ENCODE measurements at regions not wholly inside any gene's neighbourhood (a gene's known extent, or its start where the extent isn't known, plus 50 kb on each side); places are given as distances from the start of the nearest gene placed in this dataset.
A peak's percentile ranks its signal among the peaks of the same experiment; 100 is the strongest.
"Not testable (repeated sequence)": the region's sequence is repeated elsewhere in the genome, so short reads cannot be mapped to it uniquely, and the experiment has no call there.

- ChIA-PET POLR2A (no interaction called here), CTCF (no interaction called here)
- Mint-ChIP-seq H3K9me3 (ENCODE audit: low read depth) (peaks cover 2% of the 10 kb centered on the region), H3K36me3 (ENCODE audit: low read depth) (no peaks in the 10 kb centered on the region), H3K4me1 (peaks cover 4% of the 10 kb centered on the region), H3K27ac (no peak overlapping the region), H3K27me3 (no peaks in the 10 kb centered on the region), H3K4me3 (no peak overlapping the region)
- DNase-seq (no peak), ATAC-seq (no peak)
- intact Hi-C loops (cut with DNase I, micrococcal nuclease): no loop called here
Measured at GRCh38 chr13:50291611-50292010, 276.4 kb downstream of the KCNRG start.

- Mint-ChIP-seq H3K4me1 (peaks cover 4% of the 10 kb centered on the region), H3K4me3 (no peak overlapping the region), H3K27me3 (no peaks in the 10 kb centered on the region), H3K27ac (no peak overlapping the region), H3K36me3 (ENCODE audit: low read depth) (no peaks in the 10 kb centered on the region), H3K9me3 (ENCODE audit: low read depth) (peaks cover 2% of the 10 kb centered on the region)
- POLR2A ChIA-PET: no interaction called here
- no peak for DNase-seq
- intact Hi-C loops (cut with DNase I, micrococcal nuclease): no loop called here
- no peak for ATAC-seq
- CTCF ChIA-PET: no interaction called here
Measured at GRCh38 chr13:50292081-50292480, 276.8 kb downstream of the KCNRG start.

- H3K27me3 Mint-ChIP-seq; DNase-seq; CTCF ChIA-PET; H3K27ac Mint-ChIP-seq; H3K9me3 Mint-ChIP-seq (ENCODE audit: low read depth); H3K4me3 Mint-ChIP-seq; intact Hi-C loops (cut with DNase I, micrococcal nuclease); H3K36me3 Mint-ChIP-seq (ENCODE audit: low read depth); H3K4me1 Mint-ChIP-seq; ATAC-seq; POLR2A ChIA-PET: not testable (repeated sequence)
Measured at GRCh38 chr13:50294425-50294824, 279.2 kb downstream of the KCNRG start.

GRCh38 chr13:50299546-50300249 is 284.5 kb downstream of the KCNRG start:
- POLR2A ChIA-PET: no interaction called here
- intact Hi-C loops (cut with DNase I, micrococcal nuclease): no loop called here

DNA sequence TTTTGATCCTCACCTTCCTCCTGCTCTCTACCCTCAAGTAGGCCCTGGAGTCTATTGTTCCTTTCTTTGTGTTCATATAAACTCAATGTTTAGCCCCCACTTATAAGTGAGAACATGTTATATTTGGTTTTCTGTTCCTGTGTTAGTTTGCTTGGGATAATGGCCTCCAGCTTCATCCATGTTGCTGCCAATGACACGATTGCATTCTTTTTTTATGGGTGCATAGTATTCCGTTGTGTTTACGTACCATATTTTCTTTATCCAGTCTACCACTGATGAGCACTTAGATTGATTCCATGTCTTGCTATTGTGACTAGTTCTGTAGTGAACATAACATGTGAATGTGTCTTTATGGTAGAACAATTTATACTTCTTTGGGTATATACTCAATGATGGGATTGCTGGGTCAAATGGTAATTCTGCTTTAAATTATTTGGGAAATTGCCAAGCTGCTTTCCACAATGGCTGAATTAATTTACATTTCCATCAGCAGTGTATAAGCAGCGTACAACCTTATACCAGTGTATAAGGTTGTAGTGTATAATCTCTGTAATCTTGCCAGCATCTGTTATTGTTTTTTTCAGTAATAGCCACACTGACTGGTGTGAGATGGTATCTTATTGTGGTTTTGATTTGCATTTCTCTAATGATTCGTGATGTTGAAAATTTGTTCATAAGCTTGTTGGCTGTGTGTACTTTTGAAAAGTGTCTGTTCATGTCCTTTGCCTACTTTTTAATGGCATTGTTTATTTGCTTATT is 288.9 kb downstream of the KCNRG start:
- Mint-ChIP-seq H3K4me1 (peaks cover 5% of the 10 kb centered on the region), H3K36me3 (ENCODE audit: low read depth) (no peaks in the 10 kb centered on the region), H3K4me3 (no peak overlapping the region), H3K27me3 (no peaks in the 10 kb centered on the region), H3K9me3 (ENCODE audit: low read depth) (no peaks in the 10 kb centered on the region), H3K27ac (no peak overlapping the region)
- intact Hi-C loops (cut with DNase I, micrococcal nuclease): no loop called here
- POLR2A ChIA-PET: no interaction called here
- ATAC-seq (no peak), DNase-seq (no peak)
- CTCF ChIA-PET: no interaction called here

More at GRCh38 chr13:50299546-50300249, 284.5 kb downstream of the KCNRG start:
- Mint-ChIP-seq H3K4me3 (no peak overlapping the region), H3K9me3 (ENCODE audit: low read depth) (no peaks in the 10 kb centered on the region), H3K27me3 (peaks cover 6% of the 10 kb centered on the region), H3K36me3 (ENCODE audit: low read depth) (no peaks in the 10 kb centered on the region), H3K27ac (no peak overlapping the region), H3K4me1 (no peaks in the 10 kb centered on the region)
- ATAC-seq: no peak
- CTCF ChIA-PET: interaction anchor here (0.7 kb wide), 1 partner anchor 770 kb away, joined by 3 read pairs; no protein-coding TSS in a partner anchor
- no peak for DNase-seq

GRCh38 chr13:50306156-50306555 is 290.9 kb downstream of the KCNRG start:
- no peaks in the 10 kb centered on the region for H3K9me3 Mint-ChIP-seq (ENCODE audit: low read depth)
- H3K27me3 Mint-ChIP-seq: no peaks in the 10 kb centered on the region
- CTCF ChIA-PET: no interaction called here

DNA sequence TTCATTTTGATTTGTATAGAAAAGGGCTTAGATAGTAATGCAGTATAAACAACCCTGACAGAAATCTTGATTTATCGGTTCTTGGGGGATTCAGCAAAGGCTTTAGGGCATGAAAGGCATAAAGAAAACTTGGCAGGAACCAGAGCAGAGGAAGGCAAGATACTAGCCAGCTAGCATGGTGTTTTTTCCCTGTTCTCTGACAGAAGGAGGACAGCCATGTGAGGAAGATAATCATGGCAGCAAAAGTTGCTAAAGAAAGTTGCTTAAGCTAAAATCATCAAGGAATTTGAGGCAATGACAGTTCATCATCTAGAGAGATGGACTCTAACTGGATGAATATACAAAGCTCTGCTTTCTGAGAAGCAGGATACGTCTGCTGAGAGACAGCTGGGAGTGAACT is 294.1 kb downstream of the KCNRG start:
- ChIA-PET CTCF (interaction anchor here (1.2 kb wide), 1 partner anchor 31 kb away, joined by 4 read pairs; no protein-coding TSS in a partner anchor), POLR2A (no interaction called here)
- Mint-ChIP-seq H3K27ac (no peak overlapping the region), H3K4me1 (peaks cover 19% of the 10 kb centered on the region), H3K4me3 (no peak overlapping the region), H3K27me3 (no peaks in the 10 kb centered on the region), H3K9me3 (ENCODE audit: low read depth) (no peaks in the 10 kb centered on the region), H3K36me3 (ENCODE audit: low read depth) (no peaks in the 10 kb centered on the region)
- ATAC-seq (no peak), DNase-seq (no peak)
- intact Hi-C loops (cut with DNase I, micrococcal nuclease): no loop called here

More at GRCh38 chr13:50306156-50306555, 290.9 kb downstream of the KCNRG start:
- no peak overlapping the region for H3K27ac Mint-ChIP-seq
- DNase-seq: no peak
- POLR2A ChIA-PET: no interaction called here
- H3K4me3 Mint-ChIP-seq: no peak overlapping the region
- peaks cover 19% of the 10 kb centered on the region for H3K4me1 Mint-ChIP-seq
- no peak for ATAC-seq
- intact Hi-C loops (cut with DNase I, micrococcal nuclease): no loop called here
- no peaks in the 10 kb centered on the region for H3K36me3 Mint-ChIP-seq (ENCODE audit: low read depth)

GRCh38 chr13:50309882-50310594 is 294.8 kb downstream of the KCNRG start:
- ChIA-PET CTCF (no interaction called here), POLR2A (no interaction called here)
- H3K4me1 Mint-ChIP-seq: peaks cover 19% of the 10 kb centered on the region
- no peak overlapping the region for H3K4me3 Mint-ChIP-seq
- H3K27me3 Mint-ChIP-seq: no peaks in the 10 kb centered on the region
- ATAC-seq (peak; percentile 53), DNase-seq (no peak)
- no peaks in the 10 kb centered on the region for H3K36me3 Mint-ChIP-seq (ENCODE audit: low read depth)
- no peak overlapping the region for H3K27ac Mint-ChIP-seq
- no peaks in the 10 kb centered on the region for H3K9me3 Mint-ChIP-seq (ENCODE audit: low read depth)
- intact Hi-C loops (cut with DNase I, micrococcal nuclease): no loop called here

GRCh38 chr13:50310734-50311133 is 295.5 kb downstream of the KCNRG start:
- intact Hi-C loops (cut with DNase I, micrococcal nuclease): no loop called here
- Mint-ChIP-seq H3K4me1 (peaks cover 19% of the 10 kb centered on the region), H3K9me3 (ENCODE audit: low read depth) (no peaks in the 10 kb centered on the region), H3K27me3 (no peaks in the 10 kb centered on the region), H3K36me3 (ENCODE audit: low read depth) (no peaks in the 10 kb centered on the region), H3K4me3 (no peak overlapping the region), H3K27ac (no peak overlapping the region)
- POLR2A ChIA-PET: no interaction called here
- DNase-seq: no peak
- ATAC-seq: no peak
- CTCF ChIA-PET: interaction anchor here (1.3 kb wide), 1 partner anchor 11 kb away, joined by 3 read pairs; no protein-coding TSS in a partner anchor

GRCh38 chr13:50318887-50319286 is 303.6 kb downstream of the KCNRG start:
- Mint-ChIP-seq H3K4me3 (no peak overlapping the region), H3K4me1 (peaks cover 20% of the 10 kb centered on the region), H3K27ac (no peak overlapping the region), H3K9me3 (ENCODE audit: low read depth) (peaks cover 3% of the 10 kb centered on the region), H3K27me3 (no peaks in the 10 kb centered on the region), H3K36me3 (ENCODE audit: low read depth) (no peaks in the 10 kb centered on the region)
- POLR2A ChIA-PET: interaction anchor here (0.6 kb wide), 1 partner anchor 231 kb away, joined by 3 read pairs; no protein-coding TSS in a partner anchor
- CTCF ChIA-PET: no interaction called here
- no peak for DNase-seq
- no peak for ATAC-seq
- intact Hi-C loops (cut with DNase I, micrococcal nuclease): no loop called here

DNA sequence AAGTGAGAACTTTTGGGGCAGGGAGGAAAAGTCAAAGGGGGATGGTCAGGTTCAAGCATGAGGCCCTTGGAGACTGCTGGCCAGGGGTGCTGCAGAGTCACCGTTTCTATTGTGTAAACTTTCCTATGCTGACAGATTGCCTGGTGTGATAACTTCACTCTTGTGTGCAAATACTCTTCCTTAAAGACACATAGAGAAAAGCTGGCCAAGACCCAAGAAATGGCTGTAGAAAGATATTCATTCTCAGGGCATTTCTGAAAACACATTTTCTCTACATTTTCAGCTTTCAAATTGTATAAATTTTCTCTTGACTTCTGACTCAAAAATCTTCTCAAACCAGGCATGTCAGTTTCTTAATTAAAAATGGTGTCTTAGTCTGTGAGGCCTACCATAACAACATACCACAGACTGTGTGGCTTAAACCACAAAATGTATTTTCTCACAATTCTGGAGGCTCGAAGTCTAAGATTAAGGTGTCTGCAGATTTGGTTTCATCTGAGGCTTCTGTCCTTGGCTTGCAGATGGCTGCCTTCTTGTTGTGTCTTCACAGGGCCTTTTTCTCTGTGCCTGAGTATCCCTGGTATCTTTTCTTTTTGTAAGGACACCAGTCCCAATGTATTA is 304.5 kb downstream of the KCNRG start:
- Mint-ChIP-seq H3K4me3 (no peak overlapping the region), H3K36me3 (ENCODE audit: low read depth) (no peaks in the 10 kb centered on the region), H3K4me1 (peaks cover 20% of the 10 kb centered on the region), H3K27me3 (no peaks in the 10 kb centered on the region), H3K9me3 (ENCODE audit: low read depth) (peaks cover 9% of the 10 kb centered on the region), H3K27ac (no peak overlapping the region)
- intact Hi-C loops (cut with DNase I, micrococcal nuclease): no loop called here
- ATAC-seq (no peak), DNase-seq (no peak)
- ChIA-PET POLR2A (interaction anchor here (0.6 kb wide), 1 partner anchor 46 kb away, joined by 3 read pairs; no protein-coding TSS in a partner anchor), CTCF (interaction anchor here (1.1 kb wide), 1 partner anchor 343 kb away, joined by 4 read pairs; no protein-coding TSS in a partner anchor)

Data from activated CD4-positive, alpha-beta T cell treated with anti-CD3 and anti-CD28 coated beads for 36 hours (primary cell).